Spleen (tissue), 7 donors: ENCODE measurements at regions not wholly inside any gene's neighbourhood (a gene's known extent, or its start where the extent isn't known, plus 50 kb on each side); places are given as distances from the start of the nearest gene placed in this dataset.

Experiments
- CTCF ChIP-seq, 11 experiments: fragments of 200-600 bp in 7 of 11; fragments of 450-650 bp in 4 of 11; sonication (generic) in 4 of 11; IDR thresholded peaks in 8 of 11; conservative IDR thresholded peaks in 3 of 11; 1 replicate in 7 of 11; 2 replicates in 4 of 11; pipeline versions ENCODE4 v1.4.0 to v1.8.0; 2016 to 2021; ENCODE audit warnings: antibody characterized with exemption in 11 of 11, inconsistent platforms in 4 of 11, mild to moderate bottlenecking in 1 of 11
- POLR2AphosphoS5 ChIP-seq, 3 donors: sonication (generic); formaldehyde crosslinking; IDR thresholded peaks; one replicate each; pipeline ENCODE4 v1.5.1; 2017; ENCODE audit warnings: antibody characterized with exemption in 3 of 3
- donor health status: DM: no; HTN: no; CAD: no; lungs with moderate emphysema.
- donor health status: DM: no; HTN: no; CAD: no.
- donor health status: DM: no; HTN: no; CAD: no.

- TF ChIP-seq CTCF (IDR thresholded peaks at IDR 0.05 in 8 of 11, conservative IDR thresholded peaks at IDR 0.05 in 3 of 11) (no peak), POLR2AphosphoS5 (IDR thresholded peaks at IDR 0.05) (no peak)
These were observed 103.7 kb downstream of the AXIN2 start for GRCh38 chr17:65457635-65458257.
